GM06990 (cell line): ENCODE measurements at regions not wholly inside any gene's neighbourhood (a gene's known extent, or its start where the extent isn't known, plus 50 kb on each side); places are given as distances from the start of the nearest gene placed in this dataset.

ENCODE experiments used
- DNase-seq: peaks from one replicate; pipeline ENCODE4 v3.0.0-alpha.2; 2011; ENCODE audit not compliant: insufficient read length; ENCODE audit errors: extremely low read depth
- H3K27me3 ChIP-seq: replicated peaks from 2 replicates; pipeline ENCODE4 v1.6.0; 2011; ENCODE audit warnings: low read length; ENCODE audit not compliant: control insufficient read depth, insufficient read depth
- H3K36me3 ChIP-seq: 2 replicates; pipeline ENCODE4 v1.5.1; 2011; ENCODE audit warnings: low read length; ENCODE audit not compliant: control insufficient read depth, insufficient read depth
- H3K4me3 ChIP-seq: replicated peaks from 2 replicates; pipeline ENCODE4 v1.5.1; 2011; ENCODE audit warnings: low read depth, mild to moderate bottlenecking, control low read depth, low read length
- TF ChIP-seq, protein P1 (sequence below): IDR thresholded peaks from 2 replicates; pipeline ENCODE4 v1.5.1; 2011; ENCODE audit warnings: low read length, control low read depth, mild to moderate bottlenecking, inconsistent platforms; ENCODE audit not compliant: insufficient read depth, poor library complexity, severe bottlenecking

DNA sequence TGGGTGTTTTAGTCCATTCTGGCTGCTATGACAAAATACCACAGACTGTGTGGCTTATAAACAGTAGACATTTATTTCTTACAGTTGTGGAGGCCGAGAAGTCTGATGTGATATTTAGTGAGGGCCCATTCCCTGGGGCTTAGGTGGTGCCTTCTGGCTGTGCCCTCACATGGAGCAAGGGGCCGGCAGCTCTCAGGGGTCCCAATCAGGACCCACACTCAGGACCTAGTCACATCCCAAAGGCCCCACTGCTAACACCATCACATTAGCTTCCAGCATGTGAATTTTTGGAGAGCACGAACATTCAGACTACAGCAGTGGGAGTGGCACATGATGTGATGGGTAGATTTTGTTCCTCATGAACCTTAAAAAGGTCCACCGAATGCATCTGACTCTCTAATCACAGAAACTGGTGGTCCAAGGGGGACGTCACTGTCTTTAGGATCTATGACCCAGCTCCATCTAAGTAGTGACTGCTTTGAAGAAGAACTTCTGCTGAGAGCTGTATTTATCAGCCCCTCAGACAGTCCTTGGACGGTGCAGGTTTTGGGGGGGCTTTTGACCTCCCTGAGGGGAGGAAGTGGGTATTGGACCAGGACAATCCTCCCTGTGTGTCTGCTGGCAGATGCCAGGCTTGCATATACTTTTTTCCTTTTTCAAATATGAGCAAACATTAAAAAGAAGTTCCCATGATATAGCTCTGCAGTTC, 154.5 kb upstream of the ZNF32 start:
- Histone ChIP-seq H3K36me3 (no peaks in the 10 kb centered on the region), H3K4me3 (no peak overlapping the region), H3K27me3 (no peaks in the 10 kb centered on the region; the same call in none of the 2 replicates)
- no peak for DNase-seq
- TF ChIP-seq, protein P1, sequence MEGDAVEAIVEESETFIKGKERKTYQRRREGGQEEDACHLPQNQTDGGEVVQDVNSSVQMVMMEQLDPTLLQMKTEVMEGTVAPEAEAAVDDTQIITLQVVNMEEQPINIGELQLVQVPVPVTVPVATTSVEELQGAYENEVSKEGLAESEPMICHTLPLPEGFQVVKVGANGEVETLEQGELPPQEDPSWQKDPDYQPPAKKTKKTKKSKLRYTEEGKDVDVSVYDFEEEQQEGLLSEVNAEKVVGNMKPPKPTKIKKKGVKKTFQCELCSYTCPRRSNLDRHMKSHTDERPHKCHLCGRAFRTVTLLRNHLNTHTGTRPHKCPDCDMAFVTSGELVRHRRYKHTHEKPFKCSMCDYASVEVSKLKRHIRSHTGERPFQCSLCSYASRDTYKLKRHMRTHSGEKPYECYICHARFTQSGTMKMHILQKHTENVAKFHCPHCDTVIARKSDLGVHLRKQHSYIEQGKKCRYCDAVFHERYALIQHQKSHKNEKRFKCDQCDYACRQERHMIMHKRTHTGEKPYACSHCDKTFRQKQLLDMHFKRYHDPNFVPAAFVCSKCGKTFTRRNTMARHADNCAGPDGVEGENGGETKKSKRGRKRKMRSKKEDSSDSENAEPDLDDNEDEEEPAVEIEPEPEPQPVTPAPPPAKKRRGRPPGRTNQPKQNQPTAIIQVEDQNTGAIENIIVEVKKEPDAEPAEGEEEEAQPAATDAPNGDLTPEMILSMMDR = no peak

DNA sequence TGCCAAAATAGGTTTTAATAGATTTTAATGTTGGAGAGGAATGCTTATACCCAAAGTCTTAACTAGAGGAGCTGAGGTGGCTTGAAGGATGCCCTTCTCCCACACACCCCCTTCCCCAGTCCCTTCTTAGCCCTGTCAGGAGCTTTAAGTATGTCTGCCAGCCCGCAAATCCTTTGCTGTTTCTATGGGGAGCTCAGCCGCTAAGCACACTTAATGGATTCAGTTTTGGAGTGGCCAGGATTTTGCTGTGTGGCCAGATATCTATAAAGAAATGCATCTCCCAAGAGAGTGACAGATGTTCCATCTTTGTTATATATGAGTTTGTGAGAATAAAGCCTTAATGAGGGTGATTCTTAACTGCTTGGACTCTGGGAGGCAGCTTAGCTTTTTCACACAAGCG, 152.9 kb upstream of the ZNF32 start:
- no peak for DNase-seq
- TF ChIP-seq, protein P1 = no peak
- Histone ChIP-seq H3K27me3 (no peaks in the 10 kb centered on the region; the same call in none of the 2 replicates), H3K36me3 (no peaks in the 10 kb centered on the region), H3K4me3 (no peak overlapping the region)

DNA sequence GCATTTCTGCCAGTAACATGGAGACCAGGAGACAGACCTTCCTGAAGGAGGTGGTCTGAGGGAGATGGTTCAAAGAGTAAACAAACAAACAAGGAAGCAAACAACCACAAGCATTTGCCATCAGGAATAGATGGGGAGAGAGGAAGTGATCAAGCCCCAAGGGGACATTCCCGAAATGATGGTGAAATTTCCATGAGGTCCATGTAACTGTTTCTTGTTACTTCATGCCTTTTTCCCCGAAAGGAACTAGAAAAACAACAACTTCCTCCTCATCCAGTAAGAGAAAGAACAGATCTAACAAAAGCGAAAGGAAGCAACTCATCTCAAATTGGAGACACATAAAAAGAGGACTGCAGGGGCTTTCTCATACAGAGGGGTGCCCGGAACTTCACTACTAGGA, 152.5 kb upstream of the ZNF32 start:
- Histone ChIP-seq H3K27me3 (no peaks in the 10 kb centered on the region; the same call in none of the 2 replicates), H3K36me3 (no peaks in the 10 kb centered on the region), H3K4me3 (no peak overlapping the region)
- no peak for DNase-seq
- TF ChIP-seq, protein P1 = no peak

DNA sequence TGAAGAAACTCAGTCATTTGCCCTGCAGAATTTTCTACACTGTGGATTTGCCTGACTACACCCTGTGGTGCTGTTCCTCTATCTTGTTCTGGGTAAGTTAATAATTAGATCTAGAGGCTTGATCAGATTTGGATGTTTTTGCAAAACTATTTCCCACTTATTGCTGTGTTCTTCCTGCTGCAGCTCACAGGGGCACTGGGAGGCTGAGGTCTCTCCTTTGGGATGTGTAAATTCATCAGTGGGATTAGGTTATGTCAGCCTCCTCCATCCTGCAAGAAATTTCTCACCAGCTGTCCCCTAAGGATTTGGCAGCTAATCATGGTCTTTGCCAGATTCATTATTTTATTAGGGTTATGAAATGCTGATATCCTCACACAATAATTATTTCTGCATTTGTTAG, 148.1 kb upstream of the ZNF32 start:
- TF ChIP-seq, protein P1 = no peak
- no peaks in the 10 kb centered on the region; the same call in none of the 2 replicates for H3K27me3 ChIP-seq

DNA sequence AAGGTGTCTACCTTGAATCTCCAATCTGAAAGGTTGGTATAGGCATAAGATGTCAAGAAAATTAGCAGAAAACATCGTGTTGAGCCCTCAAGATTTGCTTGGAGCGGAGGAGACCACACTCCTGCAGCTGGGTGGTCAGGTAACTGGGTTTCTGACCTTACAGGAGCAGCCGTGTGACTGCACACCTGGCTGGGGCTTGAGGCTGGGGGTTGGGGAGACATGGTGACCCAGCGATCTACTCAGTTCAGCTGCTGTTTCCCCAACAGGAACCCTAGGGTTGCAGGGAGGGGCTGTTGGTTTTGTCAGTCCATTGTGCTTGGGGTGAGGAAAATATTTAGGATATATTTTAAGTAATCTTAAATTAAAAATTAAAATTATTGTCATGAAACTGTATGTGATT, 147.0 kb upstream of the ZNF32 start:
- no peak overlapping the region for H3K4me3 ChIP-seq
- no peaks in the 10 kb centered on the region; the same call in 1 of the 2 replicates for H3K27me3 ChIP-seq
- H3K36me3 ChIP-seq = no peaks in the 10 kb centered on the region
- DNase-seq = no peak
- TF ChIP-seq, protein P1 = no peak

More for the DNA sequence above, 148.1 kb upstream of the ZNF32 start:
- Histone ChIP-seq H3K36me3 (no peaks in the 10 kb centered on the region), H3K4me3 (no peak overlapping the region)
- no peak for DNase-seq
